Activated T-helper 1 cell treated with anti-CD3 and anti-CD28 coated beads, Interleukin-12 subunit alpha, Interleukin-12 subunit beta, Interleukin-2, Interleukin-4 antibody, amounts not matched to agents 30 ng/mL and 10 ng/mL and 1 ng/mL, durations not matched to agents 14 hours and 24 hours and 36 hours (primary cell): ENCODE measurements at regions not wholly inside any gene's neighbourhood (a gene's known extent, or its start where the extent isn't known, plus 50 kb on each side); places are given as distances from the start of the nearest gene placed in this dataset.

Experiments
- DNase-seq: peaks from one replicate; pipeline ENCODE4 v3.0.0; 2021; ENCODE audit warnings: low spot score
- H3K27ac Mint-ChIP-seq: one replicate; pipeline ENCODE4 v1.8.0; 2021; ENCODE audit warnings: mild to moderate bottlenecking, mixed read lengths
- H3K27me3 Mint-ChIP-seq: one replicate; pipeline ENCODE4 v1.8.0; 2022; ENCODE audit warnings: mild to moderate bottlenecking, moderate library complexity, mixed read lengths; ENCODE audit not compliant: insufficient read depth
- H3K36me3 Mint-ChIP-seq: one replicate; pipeline ENCODE4 v1.8.0; 2021; ENCODE audit warnings: low read depth, mixed read lengths
- H3K4me1 Mint-ChIP-seq: one replicate; pipeline ENCODE4 v1.8.0; 2021; ENCODE audit warnings: low read depth, mixed read lengths
- H3K4me3 Mint-ChIP-seq: one replicate; pipeline ENCODE4 v1.8.0; 2021; ENCODE audit warnings: mild to moderate bottlenecking, moderate library complexity, mixed read lengths
- H3K9me3 Mint-ChIP-seq: one replicate; pipeline ENCODE4 v1.8.0; 2021; ENCODE audit warnings: mixed read lengths
- intact Hi-C: fragments of 100-400 bp; cut with micrococcal nuclease; formaldehyde crosslinking; loops from one replicate; pipeline ENCODE4 v1.15.1; 2024

DNA sequence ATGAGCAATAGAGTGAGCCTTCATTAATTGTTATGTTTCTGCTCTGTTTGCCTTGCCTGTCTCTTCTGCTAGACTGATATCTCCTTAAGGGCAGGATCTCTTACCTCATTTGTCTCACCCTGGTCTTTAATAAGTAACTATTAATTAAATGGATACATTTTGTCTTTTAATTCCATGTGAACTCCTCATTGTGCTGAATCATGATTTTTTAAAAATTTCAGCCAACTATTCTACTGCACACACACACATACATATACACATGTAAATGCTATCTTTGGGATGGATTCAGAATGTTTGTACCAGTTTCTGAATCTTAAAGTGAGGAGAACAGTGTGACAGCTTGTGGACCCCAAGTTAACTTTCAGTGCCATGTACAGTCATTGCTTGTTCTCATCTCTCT is 731.1 kb upstream of the MAP3K7 start:
- Mint-ChIP-seq H3K9me3 (no peaks in the 10 kb centered on the region), H3K36me3 (no peaks in the 10 kb centered on the region), H3K27ac (no peak overlapping the region), H3K4me1 (no peaks in the 10 kb centered on the region), H3K27me3 (no peaks in the 10 kb centered on the region), H3K4me3 (no peak overlapping the region)
- no peak for DNase-seq
- intact Hi-C loops, result no loop called here

DNA sequence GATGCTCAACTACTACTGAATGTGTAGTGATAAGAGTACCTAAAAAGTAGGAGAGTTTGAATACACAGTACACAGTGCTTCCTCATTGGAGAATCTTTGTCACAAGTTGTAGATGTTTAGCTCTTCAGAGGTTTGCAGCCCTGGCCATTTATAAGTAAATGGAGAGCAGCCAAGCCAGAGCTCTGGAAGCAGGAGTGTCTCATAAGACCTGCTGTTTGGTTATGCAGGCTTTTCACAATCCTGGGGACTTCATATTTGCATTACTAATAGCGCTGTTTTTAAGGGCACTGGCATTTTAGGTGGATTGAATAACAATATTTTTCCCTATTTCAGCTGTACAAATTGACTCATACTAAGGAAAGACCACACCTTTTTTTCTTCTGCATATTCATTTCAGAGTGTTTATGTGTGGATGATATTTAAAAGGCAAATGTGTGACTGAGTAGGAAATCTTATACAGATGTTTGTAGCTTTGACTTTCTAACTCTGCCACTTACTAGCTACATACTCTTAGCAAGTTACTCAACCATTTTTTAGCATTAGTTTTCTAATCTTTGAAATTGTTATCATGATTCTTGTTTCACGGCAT is 730.5 kb upstream of the MAP3K7 start:
- Mint-ChIP-seq H3K27ac (no peak overlapping the region), H3K9me3 (no peaks in the 10 kb centered on the region), H3K36me3 (no peaks in the 10 kb centered on the region), H3K27me3 (no peaks in the 10 kb centered on the region), H3K4me3 (no peak overlapping the region), H3K4me1 (no peaks in the 10 kb centered on the region)
- DNase-seq, result no peak
- intact Hi-C loops, result no loop called here

DNA sequence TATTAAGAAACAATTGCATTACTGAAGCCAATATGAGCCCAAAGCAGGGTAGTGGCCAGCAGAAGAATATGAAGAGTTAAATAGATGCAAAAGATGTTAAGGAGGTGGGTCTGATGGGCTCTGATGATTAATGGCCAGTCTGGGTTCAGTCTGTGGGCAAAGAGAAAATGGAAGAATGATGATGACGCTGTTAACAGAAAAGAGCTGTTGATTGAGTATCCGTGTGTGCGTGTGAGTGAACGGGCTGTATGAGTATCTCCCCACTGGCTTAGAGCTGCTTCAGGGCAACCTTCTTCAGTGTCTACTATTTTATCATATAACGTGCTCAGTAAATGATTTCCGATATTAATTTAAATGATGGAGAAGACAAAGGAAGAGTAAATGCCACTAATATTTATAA is 723.3 kb upstream of the MAP3K7 start:
- intact Hi-C loops, result no loop called here
- Mint-ChIP-seq H3K9me3 (no peaks in the 10 kb centered on the region), H3K27ac (no peak overlapping the region), H3K4me3 (no peak overlapping the region), H3K4me1 (no peaks in the 10 kb centered on the region), H3K36me3 (no peaks in the 10 kb centered on the region), H3K27me3 (no peaks in the 10 kb centered on the region)
- no peak for DNase-seq

DNA sequence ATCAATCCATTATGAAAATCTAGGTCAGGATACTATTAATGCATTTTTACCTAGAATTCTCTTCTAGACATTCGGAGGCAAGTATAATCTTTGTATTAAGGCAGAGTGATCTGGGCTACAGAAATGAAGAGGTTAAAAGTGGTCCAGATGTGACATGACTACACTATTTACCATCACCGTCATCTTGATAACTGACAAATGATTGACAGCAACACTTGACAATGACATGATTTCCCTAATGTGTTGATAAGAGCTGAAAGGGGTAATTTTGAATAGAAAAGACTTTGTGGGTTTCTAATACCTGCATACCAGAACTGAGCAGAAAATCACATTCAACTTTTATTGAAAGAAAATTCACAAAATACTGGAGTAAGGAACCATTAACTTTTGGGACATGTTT is 718.9 kb upstream of the MAP3K7 start:
- Mint-ChIP-seq H3K36me3 (no peaks in the 10 kb centered on the region), H3K9me3 (no peaks in the 10 kb centered on the region), H3K4me3 (no peak overlapping the region), H3K27ac (no peak overlapping the region), H3K27me3 (no peaks in the 10 kb centered on the region), H3K4me1 (no peaks in the 10 kb centered on the region)
- DNase-seq, result no peak
- intact Hi-C loops, result no loop called here

DNA sequence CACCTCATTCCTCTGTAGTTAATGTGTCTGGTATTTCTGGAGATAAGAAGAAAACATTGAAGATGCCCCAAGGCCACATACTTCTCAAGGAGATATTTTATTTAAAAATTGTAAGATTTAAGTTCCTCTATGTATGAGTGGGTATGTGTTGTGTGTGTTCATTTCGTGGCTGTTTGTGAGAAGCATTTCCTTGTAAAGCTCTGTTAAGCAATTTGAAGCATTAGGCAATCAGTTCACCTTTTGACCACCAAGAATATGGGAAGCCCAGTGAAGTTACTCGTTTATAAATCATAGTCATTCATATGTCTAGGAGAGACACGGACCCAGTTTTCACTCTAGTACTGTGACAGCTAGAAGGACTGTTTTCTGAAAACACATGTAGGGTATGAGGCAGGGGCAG is 717.6 kb upstream of the MAP3K7 start:
- intact Hi-C loops, result no loop called here
- Mint-ChIP-seq H3K9me3 (no peaks in the 10 kb centered on the region), H3K4me3 (no peak overlapping the region), H3K4me1 (no peaks in the 10 kb centered on the region), H3K27me3 (no peaks in the 10 kb centered on the region), H3K27ac (no peak overlapping the region), H3K36me3 (no peaks in the 10 kb centered on the region)
- DNase-seq, result no peak

DNA sequence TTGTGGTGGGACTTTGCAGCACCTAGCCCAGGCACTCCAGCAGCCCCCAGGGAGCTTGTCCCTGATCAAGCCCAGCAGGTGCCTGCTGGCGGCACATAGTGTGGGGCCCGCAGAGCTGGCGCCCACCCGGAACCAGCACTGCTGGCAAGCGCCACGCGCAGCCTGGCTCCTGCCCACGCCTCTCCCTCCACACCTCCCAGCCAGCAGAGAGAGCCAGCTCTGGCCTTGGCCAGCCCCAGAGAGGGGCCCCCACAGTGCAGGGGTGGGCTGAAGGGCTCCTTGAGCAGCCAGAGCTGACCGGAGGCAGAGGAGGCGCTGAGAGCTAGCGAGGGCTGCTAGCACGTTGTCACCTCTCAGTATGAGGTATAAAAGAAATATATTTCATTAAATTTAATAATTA is 716.5 kb upstream of the MAP3K7 start:
- no peaks in the 10 kb centered on the region for H3K27me3 Mint-ChIP-seq
- H3K9me3 Mint-ChIP-seq, result no peaks in the 10 kb centered on the region
- intact Hi-C loops, result no loop called here
- H3K4me1 Mint-ChIP-seq, result no peaks in the 10 kb centered on the region
- no peak overlapping the region for H3K4me3 Mint-ChIP-seq
- H3K36me3 Mint-ChIP-seq, result no peaks in the 10 kb centered on the region
- DNase-seq, result no peak
- no peak overlapping the region for H3K27ac Mint-ChIP-seq

DNA sequence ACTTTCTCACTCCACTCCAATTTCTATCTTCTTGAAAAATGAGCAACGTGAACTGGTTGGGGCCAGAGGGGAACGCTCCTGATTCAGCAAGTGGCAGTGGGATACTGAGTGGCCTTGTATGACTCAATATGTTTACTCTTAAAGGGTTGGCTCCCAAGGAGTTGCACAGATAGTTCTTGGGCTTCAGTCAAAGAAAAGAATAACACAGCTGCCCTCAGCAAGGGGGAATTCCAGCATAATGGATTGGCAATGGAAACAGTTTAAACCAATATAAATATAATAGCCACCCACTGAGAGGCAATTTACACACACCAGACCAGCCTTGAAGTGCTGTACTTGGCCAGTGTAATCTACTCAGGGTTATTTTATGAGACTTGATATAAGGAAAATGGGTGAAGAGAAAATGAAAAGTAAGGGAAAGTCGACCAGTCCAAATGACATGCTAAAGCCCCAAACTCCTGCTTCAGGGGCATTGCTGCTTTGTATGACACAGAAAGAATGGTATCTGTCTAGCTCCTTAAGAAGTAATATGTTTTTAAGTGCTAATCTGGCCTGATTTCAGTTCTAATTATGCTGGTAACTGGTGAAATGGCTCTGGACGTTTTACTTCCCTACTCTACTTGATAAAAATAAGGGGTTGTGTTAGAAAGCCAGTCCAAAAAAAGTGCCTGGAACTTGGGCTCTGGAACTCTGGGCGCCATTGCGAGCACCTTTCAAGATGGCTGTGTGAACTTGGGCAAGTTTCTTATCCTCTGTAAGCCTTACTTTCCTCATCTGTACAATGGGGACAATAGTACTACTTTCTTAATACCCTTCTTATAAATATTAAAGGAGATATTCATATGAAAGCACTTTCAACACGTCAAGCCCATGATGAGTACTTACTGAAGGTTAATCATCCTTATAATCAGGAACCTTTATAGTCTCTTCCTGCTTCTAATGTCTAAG is 712.9 kb upstream of the MAP3K7 start:
- Mint-ChIP-seq H3K4me1 (no peaks in the 10 kb centered on the region), H3K27ac (no peak overlapping the region), H3K4me3 (no peak overlapping the region), H3K27me3 (no peaks in the 10 kb centered on the region), H3K9me3 (no peaks in the 10 kb centered on the region), H3K36me3 (no peaks in the 10 kb centered on the region)
- intact Hi-C loops, result no loop called here
- no peak for DNase-seq

DNA sequence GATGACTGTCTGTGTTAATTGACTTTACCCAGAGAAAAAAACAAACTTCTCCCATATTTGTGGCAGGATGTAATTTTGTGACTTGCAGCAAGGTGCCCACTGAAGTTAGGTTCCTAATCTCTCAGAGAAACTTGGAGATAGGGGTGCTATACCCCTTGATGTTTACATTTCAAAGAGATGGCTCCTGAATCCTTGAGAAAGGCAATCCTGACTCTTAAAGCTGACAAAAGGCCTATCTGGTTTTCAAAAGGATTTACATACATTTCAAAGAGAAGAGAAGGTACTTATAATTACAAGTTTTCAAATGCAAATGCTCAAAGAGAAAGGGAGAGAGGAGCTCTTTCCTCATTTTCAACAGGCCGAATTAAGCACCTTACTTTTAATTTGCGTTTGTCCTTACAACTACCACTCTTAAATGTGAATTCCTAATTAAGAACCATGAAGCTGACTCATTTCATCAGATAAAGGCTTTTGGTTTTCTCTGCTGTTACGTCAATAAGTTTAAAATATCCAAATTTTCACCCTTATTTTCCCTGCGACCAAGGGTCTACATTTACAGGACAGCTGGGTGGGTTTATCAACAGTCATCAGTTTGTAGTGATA is 711.8 kb upstream of the MAP3K7 start:
- Mint-ChIP-seq H3K4me1 (no peaks in the 10 kb centered on the region), H3K9me3 (no peaks in the 10 kb centered on the region), H3K4me3 (no peak overlapping the region), H3K27me3 (no peaks in the 10 kb centered on the region), H3K36me3 (no peaks in the 10 kb centered on the region), H3K27ac (no peak overlapping the region)
- intact Hi-C loops, result no loop called here
- DNase-seq, result no peak

DNA sequence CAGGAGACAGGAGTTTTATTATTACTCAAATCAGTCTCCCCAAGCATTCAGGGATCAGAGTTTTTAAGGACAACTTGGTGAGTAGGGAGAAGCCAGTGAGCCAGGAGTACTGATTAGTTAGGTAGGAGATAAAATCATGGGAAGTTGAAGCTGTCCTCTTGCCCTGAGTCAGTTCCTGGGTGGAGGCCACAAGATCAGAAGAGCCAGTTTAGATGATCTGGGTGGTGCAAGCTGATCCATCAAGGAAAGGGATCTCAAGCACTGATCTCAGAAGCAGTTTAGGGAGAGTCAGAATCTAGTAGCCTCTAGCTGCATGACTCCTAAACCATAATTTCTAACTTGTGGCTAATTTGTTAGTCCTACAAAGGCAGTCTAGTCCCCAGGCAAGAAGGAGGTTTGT is 706.5 kb upstream of the MAP3K7 start:
- H3K4me1 Mint-ChIP-seq, result no peaks in the 10 kb centered on the region
- H3K27ac Mint-ChIP-seq, result no peak overlapping the region
- no peak for DNase-seq
- no peaks in the 10 kb centered on the region for H3K9me3 Mint-ChIP-seq
- no peaks in the 10 kb centered on the region for H3K27me3 Mint-ChIP-seq
- no peak overlapping the region for H3K4me3 Mint-ChIP-seq
- intact Hi-C loops, result no loop called here
- H3K36me3 Mint-ChIP-seq, result no peaks in the 10 kb centered on the region

DNA sequence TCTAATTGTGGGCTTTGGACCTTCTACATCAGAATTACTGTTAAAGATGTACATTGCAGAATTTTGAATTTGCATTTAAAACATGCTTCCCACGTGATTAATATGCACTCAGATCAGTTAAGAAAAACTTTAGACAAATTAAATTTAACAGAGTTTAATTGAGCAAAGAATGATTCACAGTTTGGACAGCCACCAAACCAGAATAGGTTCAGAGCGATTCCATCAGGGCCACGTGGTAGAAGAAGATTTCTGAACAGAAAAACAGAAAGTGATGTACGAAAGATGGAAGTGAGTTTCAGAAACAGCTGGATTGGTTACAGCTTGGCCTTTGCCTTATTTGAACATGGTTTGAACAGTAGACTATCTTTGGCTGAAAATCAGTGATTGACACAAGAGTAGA is 704.2 kb upstream of the MAP3K7 start:
- no peaks in the 10 kb centered on the region for H3K4me1 Mint-ChIP-seq
- no peaks in the 10 kb centered on the region for H3K36me3 Mint-ChIP-seq
- H3K9me3 Mint-ChIP-seq, result no peaks in the 10 kb centered on the region
- DNase-seq, result no peak
- H3K4me3 Mint-ChIP-seq, result no peak overlapping the region
- no peaks in the 10 kb centered on the region for H3K27me3 Mint-ChIP-seq
- H3K27ac Mint-ChIP-seq, result no peak overlapping the region
- intact Hi-C loops, result no loop called here

DNA sequence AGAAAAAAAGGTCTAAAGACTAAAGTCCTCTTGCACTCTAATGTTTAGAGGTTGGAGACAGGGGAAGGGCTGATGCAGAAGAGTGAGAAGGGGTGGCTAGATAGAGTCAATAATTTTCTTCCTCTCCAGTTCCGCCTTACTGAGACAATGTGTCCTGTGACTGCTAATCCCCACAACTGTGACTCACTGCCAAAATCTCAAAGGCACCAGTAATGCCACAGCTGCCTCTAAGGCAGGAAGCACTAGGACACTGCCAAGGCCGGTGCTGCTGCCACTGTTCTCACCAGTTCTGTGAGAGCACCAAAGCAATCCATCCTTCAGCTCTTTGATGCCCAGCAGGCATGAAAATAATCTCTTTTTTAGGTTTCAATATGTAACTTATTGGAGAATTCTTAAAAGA is 701.9 kb upstream of the MAP3K7 start:
- DNase-seq, result no peak
- Mint-ChIP-seq H3K27ac (no peak overlapping the region), H3K36me3 (no peaks in the 10 kb centered on the region), H3K27me3 (no peaks in the 10 kb centered on the region), H3K9me3 (no peaks in the 10 kb centered on the region), H3K4me1 (no peaks in the 10 kb centered on the region), H3K4me3 (no peak overlapping the region)
- intact Hi-C loops, result no loop called here

DNA sequence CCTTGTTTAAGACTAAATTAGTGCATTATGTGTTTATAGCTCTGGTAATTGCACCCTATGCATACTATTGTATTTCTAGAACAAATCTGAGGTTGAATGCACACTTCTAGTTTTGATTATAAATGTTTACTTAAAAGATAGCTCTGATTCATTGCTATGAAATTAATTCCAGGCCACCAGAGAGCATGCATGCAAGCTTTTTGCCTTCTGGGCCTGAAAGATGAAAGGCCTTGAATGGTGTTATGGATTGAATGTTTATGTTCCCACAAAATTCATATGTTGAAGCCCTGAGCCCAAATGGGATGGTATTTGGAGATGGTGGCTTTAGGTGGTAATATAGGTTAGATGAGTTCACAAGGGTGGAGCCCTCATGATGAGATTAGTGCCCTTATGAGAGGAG is 695.0 kb upstream of the MAP3K7 start:
- intact Hi-C loops, result no loop called here
- no peak overlapping the region for H3K27ac Mint-ChIP-seq
- H3K4me3 Mint-ChIP-seq, result no peak overlapping the region
- no peaks in the 10 kb centered on the region for H3K36me3 Mint-ChIP-seq
- no peak for DNase-seq
- no peaks in the 10 kb centered on the region for H3K9me3 Mint-ChIP-seq
- H3K27me3 Mint-ChIP-seq, result no peaks in the 10 kb centered on the region
- no peaks in the 10 kb centered on the region for H3K4me1 Mint-ChIP-seq

DNA sequence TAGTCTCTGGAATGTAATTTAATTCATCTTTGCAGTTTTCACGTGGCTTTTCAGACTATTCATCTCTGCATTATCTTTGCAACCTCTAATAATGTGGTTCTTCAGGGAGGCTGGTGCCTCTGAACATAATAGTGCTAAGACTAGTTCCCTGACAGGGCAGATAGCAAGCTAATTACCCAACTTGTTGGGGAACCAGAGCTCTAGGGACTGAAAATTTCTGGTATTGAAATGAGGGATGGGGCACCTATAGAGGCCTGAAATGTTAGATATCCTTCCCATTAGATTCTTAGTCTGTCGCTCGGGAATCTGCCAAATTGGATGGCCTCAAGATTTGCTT is 693.6 kb upstream of the MAP3K7 start:
- H3K9me3 Mint-ChIP-seq, result no peaks in the 10 kb centered on the region
- intact Hi-C loops, result no loop called here

More for the DNA sequence above, 693.6 kb upstream of the MAP3K7 start:
- Mint-ChIP-seq H3K27me3 (no peaks in the 10 kb centered on the region), H3K4me3 (no peak overlapping the region), H3K36me3 (no peaks in the 10 kb centered on the region), H3K4me1 (no peaks in the 10 kb centered on the region), H3K27ac (no peak overlapping the region)
- DNase-seq, result no peak
